ENCODE measurements at regions not wholly inside any gene's neighbourhood (a gene's known extent, or its start where the extent isn't known, plus 50 kb on each side); places are given as distances from the start of the nearest gene placed in this dataset.

- no peak overlapping the region for H3K23ac ChIP-seq (ENCODE audit: low read length)
- no CpG with 5 or more reads among the region's 11 CpGs for WGBS (ENCODE audit: extremely low coverage, insufficient coverage, insufficient read length)
- H2AFZ ChIP-seq (ENCODE audit: insufficient read depth, low read length, poor library complexity), result no peak overlapping the region
- H3K9me3 ChIP-seq (ENCODE audit: insufficient read depth, low read depth, low read length), result no peaks in the 10 kb centered on the region
- H4K91ac ChIP-seq (ENCODE audit: low read depth, low read length), result no peak overlapping the region
- no peak overlapping the region for H3K14ac ChIP-seq (ENCODE audit: low read length)
- no peak overlapping the region for H2BK12ac ChIP-seq (ENCODE audit: low read length)
- H4K12ac ChIP-seq (ENCODE audit: low read depth, low read length), result no peak overlapping the region
- H4K8ac ChIP-seq (ENCODE audit: low read depth, low read length), result no peak overlapping the region
- H3K27me3 ChIP-seq (ENCODE audit: insufficient read depth, low read length), result no peaks in the 10 kb centered on the region
- H3K79me1 ChIP-seq (ENCODE audit: low read length), result no peaks in the 10 kb centered on the region
- no peaks in the 10 kb centered on the region for H3K36me3 ChIP-seq (ENCODE audit: control insufficient read depth in 1 of 2, insufficient read depth in 2 of 2, low read length in 2 of 2)
- no peaks in the 10 kb centered on the region for H3K79me2 ChIP-seq (ENCODE audit: control insufficient read depth, insufficient read depth, low read length, poor library complexity)
- no peak overlapping the region for H3K4me2 ChIP-seq (ENCODE audit: low read length)
- H2BK5ac ChIP-seq (ENCODE audit: low read depth, low read length, poor library complexity), result no peak overlapping the region
- H3K4me1 ChIP-seq (ENCODE audit: control insufficient read depth in 1 of 2, insufficient read depth in 2 of 2, low read length in 2 of 2), result no peaks in the 10 kb centered on the region
- no peak overlapping the region for H3K4ac ChIP-seq (ENCODE audit: low read depth, low read length)
- no peak overlapping the region for H3K27ac ChIP-seq (ENCODE audit: low read depth, low read length)
- no peak overlapping the region for H2AK5ac ChIP-seq (ENCODE audit: low read length)
- no peak overlapping the region for H2BK120ac ChIP-seq (ENCODE audit: insufficient read depth, low read length, poor library complexity)
- no peak overlapping the region for H3K9ac ChIP-seq (ENCODE audit: low read length)
- no peak overlapping the region for H3K4me3 ChIP-seq (ENCODE audit: low read depth, low read length)
- H3K18ac ChIP-seq (ENCODE audit: low read length), result no peak overlapping the region
- peak; percentile 5 to 26 for DNase-seq
These were observed 1997.7 kb downstream of the MAT2B start for GRCh38 chr5:165502893-165503691.

GRCh38 chr5:165504674-165505073, 1999.3 kb downstream of the MAT2B start:
- H3K4me3 ChIP-seq (ENCODE audit: low read depth, low read length), result no peak overlapping the region
- H3K4me1 ChIP-seq (ENCODE audit: control insufficient read depth in 1 of 2, insufficient read depth in 2 of 2, low read length in 2 of 2), result no peaks in the 10 kb centered on the region
- no peaks in the 10 kb centered on the region for H3K36me3 ChIP-seq (ENCODE audit: control insufficient read depth in 1 of 2, insufficient read depth in 2 of 2, low read length in 2 of 2)
- H3K4ac ChIP-seq (ENCODE audit: low read depth, low read length), result no peak overlapping the region
- no peak overlapping the region for H2BK5ac ChIP-seq (ENCODE audit: low read depth, low read length, poor library complexity)
- H3K27me3 ChIP-seq (ENCODE audit: insufficient read depth, low read length), result no peaks in the 10 kb centered on the region
- no peak overlapping the region for H4K12ac ChIP-seq (ENCODE audit: low read depth, low read length)
- no peak overlapping the region for H3K9ac ChIP-seq (ENCODE audit: low read length)
- H3K27ac ChIP-seq (ENCODE audit: low read depth, low read length), result no peak overlapping the region
- WGBS (ENCODE audit: extremely low coverage, insufficient coverage, insufficient read length), result no CpG with 5 or more reads among the region's 1 CpG
- no peak overlapping the region for H3K23ac ChIP-seq (ENCODE audit: low read length)
- H2AFZ ChIP-seq (ENCODE audit: insufficient read depth, low read length, poor library complexity), result no peak overlapping the region
- H3K4me2 ChIP-seq (ENCODE audit: low read length), result no peak overlapping the region
- no peak overlapping the region for H4K8ac ChIP-seq (ENCODE audit: low read depth, low read length)
- no peak for DNase-seq
- H2AK5ac ChIP-seq (ENCODE audit: low read length), result no peak overlapping the region
- H3K9me3 ChIP-seq (ENCODE audit: insufficient read depth, low read depth, low read length), result no peaks in the 10 kb centered on the region
- no peaks in the 10 kb centered on the region for H3K79me2 ChIP-seq (ENCODE audit: control insufficient read depth, insufficient read depth, low read length, poor library complexity)
- H2BK120ac ChIP-seq (ENCODE audit: insufficient read depth, low read length, poor library complexity), result no peak overlapping the region
- H2BK12ac ChIP-seq (ENCODE audit: low read length), result no peak overlapping the region
- H3K79me1 ChIP-seq (ENCODE audit: low read length), result no peaks in the 10 kb centered on the region
- H4K91ac ChIP-seq (ENCODE audit: low read depth, low read length), result no peak overlapping the region
- H3K14ac ChIP-seq (ENCODE audit: low read length), result no peak overlapping the region
- no peak overlapping the region for H3K18ac ChIP-seq (ENCODE audit: low read length)

- DNase-seq, result no peak
- Histone ChIP-seq H3K4me2 (ENCODE audit: low read length) (no peak overlapping the region), H2BK5ac (ENCODE audit: low read depth, low read length, poor library complexity) (no peak overlapping the region), H3K27me3 (ENCODE audit: insufficient read depth, low read length) (no peaks in the 10 kb centered on the region), H2BK120ac (ENCODE audit: insufficient read depth, low read length, poor library complexity) (no peak overlapping the region), H3K14ac (ENCODE audit: low read length) (no peak overlapping the region), H3K9ac (ENCODE audit: low read length) (no peak overlapping the region), H2AK5ac (ENCODE audit: low read length) (no peak overlapping the region), H2BK12ac (ENCODE audit: low read length) (no peak overlapping the region), H3K23ac (ENCODE audit: low read length) (no peak overlapping the region), H3K79me1 (ENCODE audit: low read length) (no peaks in the 10 kb centered on the region), H4K8ac (ENCODE audit: low read depth, low read length) (no peak overlapping the region), H3K27ac (ENCODE audit: low read depth, low read length) (no peak overlapping the region), H3K4me1 (ENCODE audit: control insufficient read depth in 1 of 2, insufficient read depth in 2 of 2, low read length in 2 of 2) (no peaks in the 10 kb centered on the region), H3K36me3 (ENCODE audit: control insufficient read depth in 1 of 2, insufficient read depth in 2 of 2, low read length in 2 of 2) (no peaks in the 10 kb centered on the region), H4K12ac (ENCODE audit: low read depth, low read length) (no peak overlapping the region), H3K4me3 (ENCODE audit: low read depth, low read length) (no peak overlapping the region), H3K18ac (ENCODE audit: low read length) (no peak overlapping the region), H3K9me3 (ENCODE audit: insufficient read depth, low read depth, low read length) (no peaks in the 10 kb centered on the region), H4K91ac (ENCODE audit: low read depth, low read length) (no peak overlapping the region), H3K79me2 (ENCODE audit: control insufficient read depth, insufficient read depth, low read length, poor library complexity) (no peaks in the 10 kb centered on the region), H3K4ac (ENCODE audit: low read depth, low read length) (no peak overlapping the region), H2AFZ (ENCODE audit: insufficient read depth, low read length, poor library complexity) (no peak overlapping the region)
- WGBS (ENCODE audit: extremely low coverage, insufficient coverage, insufficient read length), result no CpG with 5 or more reads among the region's 1 CpG
These were observed 2002.9 kb downstream of the MAT2B start for GRCh38 chr5:165508286-165508685.

- Histone ChIP-seq H3K9ac (ENCODE audit: low read length) (no peak overlapping the region), H3K36me3 (ENCODE audit: control insufficient read depth in 1 of 2, insufficient read depth in 2 of 2, low read length in 2 of 2) (no peaks in the 10 kb centered on the region), H3K79me2 (ENCODE audit: control insufficient read depth, insufficient read depth, low read length, poor library complexity) (no peaks in the 10 kb centered on the region), H4K91ac (ENCODE audit: low read depth, low read length) (no peak overlapping the region), H4K8ac (ENCODE audit: low read depth, low read length) (no peak overlapping the region), H2AK5ac (ENCODE audit: low read length) (no peak overlapping the region), H3K4me2 (ENCODE audit: low read length) (no peak overlapping the region), H3K9me3 (ENCODE audit: insufficient read depth, low read depth, low read length) (no peaks in the 10 kb centered on the region), H2BK12ac (ENCODE audit: low read length) (no peak overlapping the region), H3K27ac (ENCODE audit: low read depth, low read length) (no peak overlapping the region), H2BK5ac (ENCODE audit: low read depth, low read length, poor library complexity) (no peak overlapping the region), H4K12ac (ENCODE audit: low read depth, low read length) (no peak overlapping the region), H3K18ac (ENCODE audit: low read length) (no peak overlapping the region), H3K4me3 (ENCODE audit: low read depth, low read length) (no peak overlapping the region), H3K79me1 (ENCODE audit: low read length) (no peaks in the 10 kb centered on the region), H2AFZ (ENCODE audit: insufficient read depth, low read length, poor library complexity) (no peak overlapping the region), H2BK120ac (ENCODE audit: insufficient read depth, low read length, poor library complexity) (no peak overlapping the region), H3K4me1 (ENCODE audit: control insufficient read depth in 1 of 2, insufficient read depth in 2 of 2, low read length in 2 of 2) (no peaks in the 10 kb centered on the region), H3K27me3 (ENCODE audit: insufficient read depth, low read length) (no peaks in the 10 kb centered on the region), H3K4ac (ENCODE audit: low read depth, low read length) (no peak overlapping the region), H3K14ac (ENCODE audit: low read length) (no peak overlapping the region), H3K23ac (ENCODE audit: low read length) (no peak overlapping the region)
- DNase-seq, result no peak
These were observed 2003.4 kb downstream of the MAT2B start for GRCh38 chr5:165508861-165509260.

Data from trophoblast cell (in vitro differentiated cells and primary cell).